OCI-LY1 (cell line): ENCODE measurements at regions not wholly inside any gene's neighbourhood (a gene's known extent, or its start where the extent isn't known, plus 50 kb on each side); places are given as distances from the start of the nearest gene placed in this dataset.

Experiments
- H2AFZ ChIP-seq: fragments of 200-600 bp; sonication (generic), shearing (Covaris generic); 2 replicates; pipeline ENCODE4 v1.6.0; 2014; ENCODE audit warnings: antibody characterized with exemption, mild to moderate bottlenecking, low read length
- H3F3A ChIP-seq: fragments of 200-600 bp; sonication (generic), shearing (Covaris generic); 2 replicates; pipeline ENCODE4 v1.6.0; 2014; ENCODE audit warnings: mild to moderate bottlenecking, antibody characterized with exemption, low read length, moderate library complexity; ENCODE audit not compliant: insufficient read depth
- H3K27ac ChIP-seq: fragments of 200-600 bp; sonication (generic); 2 replicates; pipeline ENCODE4 v1.5.1; 2014; ENCODE audit warnings: low read length, mixed run types, mild to moderate bottlenecking, low read depth; ENCODE audit not compliant: poor library complexity, severe bottlenecking
- H3K27me3 ChIP-seq: fragments of 200-600 bp; sonication (generic); 2 replicates; pipeline ENCODE4 v1.6.0; 2014; ENCODE audit warnings: antibody characterized with exemption, mild to moderate bottlenecking, low read length, moderate library complexity; ENCODE audit not compliant: insufficient read depth
- H3K36me3 ChIP-seq: fragments of 200-600 bp; sonication (generic); 2 replicates; pipeline ENCODE4 v1.6.1; 2014; ENCODE audit warnings: mild to moderate bottlenecking, antibody characterized with exemption, low read length, moderate library complexity, mixed read lengths; ENCODE audit not compliant: insufficient read depth
- H3K4me1 ChIP-seq: fragments of 200-600 bp; sonication (generic); 2 replicates; pipeline ENCODE4 v1.5.1; 2014; ENCODE audit warnings: mild to moderate bottlenecking, low read length, moderate library complexity; ENCODE audit not compliant: insufficient read depth, severe bottlenecking
- H3K4me2 ChIP-seq: fragments of 200-600 bp; sonication (generic), shearing (Covaris generic); 2 replicates; pipeline ENCODE4 v1.6.1; 2014; ENCODE audit warnings: low read length
- H3K4me3 ChIP-seq: fragments of 200-600 bp; sonication (generic); 2 replicates; pipeline ENCODE4 v1.5.1; 2014; ENCODE audit warnings: low read length, low read depth, mild to moderate bottlenecking, mixed read lengths; ENCODE audit not compliant: poor library complexity, severe bottlenecking
- H3K79me2 ChIP-seq: fragments of 200-600 bp; shearing (Covaris generic); 2 replicates; pipeline ENCODE4 v1.6.1; 2016; ENCODE audit warnings: mixed run types, low read length, mixed read lengths; ENCODE audit not compliant: insufficient read depth
- H3K9ac ChIP-seq: fragments of 200-600 bp; sonication (generic), shearing (Covaris generic); 2 replicates; pipeline ENCODE4 v1.6.1; 2014; ENCODE audit warnings: mild to moderate bottlenecking, low read length, mixed read lengths
- H3K9me2 ChIP-seq: fragments of 200-600 bp; sonication (generic), shearing (Covaris generic); 2 replicates; pipeline ENCODE4 v1.6.1; 2014; ENCODE audit warnings: low read depth, mild to moderate bottlenecking, low read length, mixed read lengths
- H3K9me3 ChIP-seq: fragments of 200-600 bp; shearing (Covaris generic); 2 replicates; pipeline ENCODE4 v1.6.1; 2014; ENCODE audit warnings: low read length, mixed read lengths
- H4K20me1 ChIP-seq: fragments of 200-600 bp; sonication (generic), shearing (Covaris generic); 2 replicates; pipeline ENCODE4 v1.6.0; 2016; ENCODE audit warnings: mild to moderate bottlenecking, low read length; ENCODE audit not compliant: insufficient read depth
- CTCF ChIP-seq: fragments of 200-600 bp; sonication (generic), shearing (Covaris generic); IDR thresholded peaks from 2 replicates; pipeline ENCODE4 v1.5.1; 2017; ENCODE audit warnings: mild to moderate bottlenecking, antibody characterized with exemption, low read length, moderate library complexity, mixed read lengths
- EZH2 ChIP-seq: fragments of 200-600 bp; sonication (generic), shearing (Covaris generic); IDR thresholded peaks from 2 replicates; pipeline ENCODE4 v1.8.0; 2017; ENCODE audit warnings: borderline replicate concordance, mixed run types, mild to moderate bottlenecking, antibody characterized with exemption, low read length, moderate library complexity, mixed read lengths

- no peak overlapping the region for H3K4me2 ChIP-seq
- H3K4me1 ChIP-seq, result no peaks in the 10 kb centered on the region
- H4K20me1 ChIP-seq, result no peaks in the 10 kb centered on the region
- no peak for TF ChIP-seq CTCF
- TF ChIP-seq EZH2, result no peak
- H3K4me3 ChIP-seq, result no peak overlapping the region
- no peaks in the 10 kb centered on the region for H3K9me3 ChIP-seq
- no peaks in the 10 kb centered on the region for H3F3A ChIP-seq
- H2AFZ ChIP-seq, result no peak overlapping the region
- no peak overlapping the region for H3K27ac ChIP-seq
- no peaks in the 10 kb centered on the region for H3K9me2 ChIP-seq
- no peak overlapping the region for H3K9ac ChIP-seq
- no peaks in the 10 kb centered on the region for H3K27me3 ChIP-seq
- H3K79me2 ChIP-seq, result no peaks in the 10 kb centered on the region
- H3K36me3 ChIP-seq, result no peaks in the 10 kb centered on the region
Measured at GRCh38 chr16:27735031-27735430, 185.1 kb downstream of the KATNIP start.

DNA sequence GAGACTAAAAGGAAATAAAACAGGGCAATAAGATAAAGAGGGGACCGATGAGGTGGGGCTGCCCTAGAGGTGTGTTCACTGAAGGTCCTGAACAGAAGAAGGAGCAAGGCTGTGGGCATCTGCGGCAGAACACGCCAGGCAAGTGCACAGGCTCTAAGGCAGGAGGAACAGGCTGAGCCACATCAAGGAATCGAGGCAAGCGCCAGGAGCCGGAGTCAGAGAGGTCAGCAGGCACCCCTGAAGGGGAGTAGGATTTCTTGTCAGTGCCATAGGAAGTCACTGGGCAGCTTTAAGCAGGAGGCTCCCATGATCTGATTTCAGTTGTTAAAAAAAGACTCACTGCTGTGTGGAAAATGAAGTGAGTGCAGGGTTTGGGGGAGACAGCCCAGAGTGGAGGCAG is 186.5 kb downstream of the KATNIP start:
- H3K4me3 ChIP-seq, result no peak overlapping the region
- H3K36me3 ChIP-seq, result no peaks in the 10 kb centered on the region
- no peaks in the 10 kb centered on the region for H4K20me1 ChIP-seq
- H2AFZ ChIP-seq, result no peak overlapping the region
- no peaks in the 10 kb centered on the region for H3K9me3 ChIP-seq
- no peaks in the 10 kb centered on the region for H3F3A ChIP-seq
- TF ChIP-seq EZH2 (no peak), CTCF (no peak)
- no peak overlapping the region for H3K4me2 ChIP-seq
- H3K9ac ChIP-seq, result no peak overlapping the region
- no peaks in the 10 kb centered on the region for H3K4me1 ChIP-seq
- H3K79me2 ChIP-seq, result no peaks in the 10 kb centered on the region
- H3K27me3 ChIP-seq, result no peaks in the 10 kb centered on the region
- no peaks in the 10 kb centered on the region for H3K9me2 ChIP-seq
- H3K27ac ChIP-seq, result no peak overlapping the region

GRCh38 chr16:27737513-27737912 is 187.6 kb downstream of the KATNIP start:
- H3K36me3 ChIP-seq, result no peaks in the 10 kb centered on the region
- no peaks in the 10 kb centered on the region for H3K79me2 ChIP-seq
- no peak overlapping the region for H3K9ac ChIP-seq
- H3K9me3 ChIP-seq, result no peaks in the 10 kb centered on the region
- no peaks in the 10 kb centered on the region for H3K4me1 ChIP-seq
- no peak overlapping the region for H3K4me2 ChIP-seq
- H3K9me2 ChIP-seq, result no peaks in the 10 kb centered on the region
- no peaks in the 10 kb centered on the region for H3K27me3 ChIP-seq
- H2AFZ ChIP-seq, result no peak overlapping the region
- no peaks in the 10 kb centered on the region for H3F3A ChIP-seq
- no peaks in the 10 kb centered on the region for H4K20me1 ChIP-seq
- TF ChIP-seq EZH2 (no peak), CTCF (no peak)
- H3K27ac ChIP-seq, result no peak overlapping the region
- H3K4me3 ChIP-seq, result no peak overlapping the region
